OCI-LY3 (cell line): ENCODE measurements at regions not wholly inside any gene's neighbourhood (a gene's known extent, or its start where the extent isn't known, plus 50 kb on each side); places are given as distances from the start of the nearest gene placed in this dataset.

ENCODE experiments used
- H2AFZ ChIP-seq: fragments of 200-600, 300-600 bp; shearing (Covaris generic); 2 replicates; pipeline ENCODE4 v1.6.0; 2014; ENCODE audit warnings: antibody characterized with exemption, low read depth, low read length
- H3K27ac ChIP-seq: fragments of 200-600, 300-600 bp; sonication (generic); 2 replicates; pipeline ENCODE4 v1.5.1; 2014; ENCODE audit warnings: mild to moderate bottlenecking, low read length, moderate library complexity, mixed read lengths
- H3K27me3 ChIP-seq: fragments of 200-600, 300-600 bp; sonication (generic); 2 replicates; pipeline ENCODE4 v1.6.1; 2014; ENCODE audit warnings: low read depth, low read length, mixed read lengths
- H3K36me3 ChIP-seq: fragments of 200-600, 300-600 bp; sonication (generic); replicated peaks from 2 replicates; pipeline ENCODE3; 2014; ENCODE audit warnings: low read depth, low read length, mixed read lengths
- H3K4me1 ChIP-seq: fragments of 300-600, 200-600 bp; sonication (generic); 2 replicates; pipeline ENCODE4 v1.6.1; 2014; ENCODE audit warnings: low read length, mixed read lengths
- H3K4me2 ChIP-seq: fragments of 200-600, 300-600 bp; sonication (generic); 2 replicates; pipeline ENCODE4 v1.6.1; 2014; ENCODE audit warnings: low read length, mixed read lengths
- H3K4me3 ChIP-seq: fragments of 300-600, 200-600 bp; sonication (generic); 2 replicates; pipeline ENCODE4 v1.5.1; 2014; ENCODE audit warnings: antibody characterized with exemption, mild to moderate bottlenecking, low read length, moderate library complexity
- H3K79me2 ChIP-seq: fragments of 300-600, 200-600 bp; shearing (Covaris generic); 2 replicates; pipeline ENCODE4 v1.6.1; 2014; ENCODE audit warnings: mild to moderate bottlenecking, low read length, mixed read lengths
- H3K9ac ChIP-seq: fragments of 300-600, 200-600 bp; shearing (Covaris generic); 2 replicates; pipeline ENCODE4 v1.6.0; 2014; ENCODE audit warnings: mild to moderate bottlenecking, low read length, moderate library complexity
- H3K9me3 ChIP-seq: fragments of 200-600, 300-600 bp; shearing (Covaris generic); 2 replicates; pipeline ENCODE4 v1.6.1; 2014; ENCODE audit warnings: low read length, mixed read lengths; ENCODE audit not compliant: insufficient read depth
- H4K20me1 ChIP-seq: fragments of 200-600, 300-600 bp; sonication (generic); 2 replicates; pipeline ENCODE4 v1.6.1; 2016; ENCODE audit warnings: low read length, mixed read lengths; ENCODE audit not compliant: insufficient read depth
- CTCF ChIP-seq: fragments of 200-600, 300-600 bp; sonication (generic); IDR thresholded peaks from 2 replicates; pipeline ENCODE4 v1.5.1; 2014; ENCODE audit warnings: antibody characterized with exemption, low read length, low read depth
- EZH2phosphoT487 ChIP-seq: fragments of 200-600 bp; shearing (Covaris generic); IDR thresholded peaks from 2 replicates; pipeline ENCODE4 v1.6.1; 2018; ENCODE audit warnings: antibody characterized with exemption, mixed run types, low read depth

- no peaks in the 10 kb centered on the region for H3K4me1 ChIP-seq
- no peak overlapping the region for H3K27ac ChIP-seq
- H3K9ac ChIP-seq, result no peak overlapping the region
- no peak for TF ChIP-seq CTCF
- TF ChIP-seq EZH2phosphoT487, result no peak
- no peak overlapping the region for H2AFZ ChIP-seq
- no peak overlapping the region for H3K4me3 ChIP-seq
- H3K27me3 ChIP-seq, result no peaks in the 10 kb centered on the region
- no peaks in the 10 kb centered on the region for H3K36me3 ChIP-seq
- H4K20me1 ChIP-seq, result no peaks in the 10 kb centered on the region
- no peaks in the 10 kb centered on the region for H3K79me2 ChIP-seq
- H3K9me3 ChIP-seq, result no peaks in the 10 kb centered on the region
- no peak overlapping the region for H3K4me2 ChIP-seq
These were observed 586.0 kb downstream of the SUCLG1 start for GRCh38 chr2:83873110-83873509.

- Histone ChIP-seq H4K20me1 (no peaks in the 10 kb centered on the region), H2AFZ (no peak overlapping the region), H3K4me2 (no peak overlapping the region), H3K27me3 (no peaks in the 10 kb centered on the region), H3K4me3 (no peak overlapping the region), H3K27ac (no peak overlapping the region), H3K79me2 (no peaks in the 10 kb centered on the region), H3K4me1 (no peaks in the 10 kb centered on the region), H3K36me3 (no peaks in the 10 kb centered on the region), H3K9ac (no peak overlapping the region), H3K9me3 (no peaks in the 10 kb centered on the region)
- TF ChIP-seq EZH2phosphoT487, result no peak
- TF ChIP-seq CTCF, result no peak
These were observed 592.9 kb downstream of the SUCLG1 start for GRCh38 chr2:83866211-83866610.

GRCh38 chr2:83862600-83862999 is 596.5 kb downstream of the SUCLG1 start:
- Histone ChIP-seq H4K20me1 (no peaks in the 10 kb centered on the region), H3K79me2 (no peaks in the 10 kb centered on the region), H3K36me3 (no peaks in the 10 kb centered on the region), H3K9ac (no peak overlapping the region), H3K27me3 (no peaks in the 10 kb centered on the region), H3K27ac (no peak overlapping the region), H3K9me3 (no peaks in the 10 kb centered on the region), H3K4me2 (no peak overlapping the region), H3K4me1 (no peaks in the 10 kb centered on the region), H3K4me3 (no peak overlapping the region), H2AFZ (no peak overlapping the region)
- no peak for TF ChIP-seq CTCF
- TF ChIP-seq EZH2phosphoT487, result no peak

- H3K4me1 ChIP-seq, result no peaks in the 10 kb centered on the region
- no peak overlapping the region for H2AFZ ChIP-seq
- TF ChIP-seq CTCF, result no peak
- no peak for TF ChIP-seq EZH2phosphoT487
- no peak overlapping the region for H3K4me2 ChIP-seq
- H3K9ac ChIP-seq, result no peak overlapping the region
- no peak overlapping the region for H3K4me3 ChIP-seq
- no peaks in the 10 kb centered on the region for H3K36me3 ChIP-seq
- no peaks in the 10 kb centered on the region for H3K27me3 ChIP-seq
- H4K20me1 ChIP-seq, result no peaks in the 10 kb centered on the region
- H3K79me2 ChIP-seq, result no peaks in the 10 kb centered on the region
- no peaks in the 10 kb centered on the region for H3K9me3 ChIP-seq
- H3K27ac ChIP-seq, result no peak overlapping the region
These were observed 598.8 kb downstream of the SUCLG1 start for GRCh38 chr2:83860320-83860719.
